H9 (cell line): ENCODE measurements at regions not wholly inside any gene's neighbourhood (a gene's known extent, or its start where the extent isn't known, plus 50 kb on each side); places are given as distances from the start of the nearest gene placed in this dataset.

Source experiments
- DNase-seq: peaks from one replicate; pipeline ENCODE4 v3.0.0-alpha.2; 2017
- H2AFZ ChIP-seq: one replicate; pipeline ENCODE4 v1.6.1; 2013; ENCODE audit warnings: mild to moderate bottlenecking, low read length, control low read depth, moderate library complexity
- H2AK5ac ChIP-seq: 2 replicates; pipeline ENCODE4 v1.6.1; 2013; ENCODE audit warnings: low read length, control low read depth, mixed read lengths; ENCODE audit not compliant: insufficient read length
- H2BK120ac ChIP-seq: one replicate; pipeline ENCODE4 v1.6.1; 2013; ENCODE audit warnings: low read depth, mild to moderate bottlenecking, low read length, control low read depth, inconsistent platforms; ENCODE audit not compliant: poor library complexity, severe bottlenecking
- H2BK12ac ChIP-seq: 2 replicates; pipeline ENCODE4 v1.6.1; 2013; ENCODE audit warnings: low read length, control low read depth, mixed read lengths, low read depth; ENCODE audit not compliant: insufficient read length
- H2BK15ac ChIP-seq: 2 replicates; pipeline ENCODE4 v1.6.1; 2013; ENCODE audit warnings: low read depth, low read length, control low read depth
- H2BK20ac ChIP-seq: one replicate; pipeline ENCODE4 v1.6.1; 2013; ENCODE audit warnings: low read depth, mild to moderate bottlenecking, low read length, control low read depth, inconsistent platforms; ENCODE audit not compliant: poor library complexity, severe bottlenecking
- H2BK5ac ChIP-seq: 2 replicates; pipeline ENCODE4 v1.6.1; 2013; ENCODE audit warnings: low read length, control low read depth, mixed read lengths; ENCODE audit not compliant: insufficient read length
- H3K14ac ChIP-seq: 2 replicates; pipeline ENCODE4 v1.6.1; 2013; ENCODE audit warnings: low read length, control low read depth; ENCODE audit not compliant: insufficient read depth
- H3K18ac ChIP-seq: 2 replicates; pipeline ENCODE4 v1.6.1; 2013; ENCODE audit warnings: low read depth, mild to moderate bottlenecking, mixed read lengths, low read length, control low read depth; ENCODE audit not compliant: insufficient read length
- H3K23ac ChIP-seq: 2 replicates; pipeline ENCODE4 v1.6.1; 2013; ENCODE audit warnings: low read length, control low read depth, mixed read lengths, low read depth; ENCODE audit not compliant: insufficient read length
- H3K23me2 ChIP-seq: 2 replicates; pipeline ENCODE4 v1.6.1; 2013; ENCODE audit warnings: low read depth, mild to moderate bottlenecking, mixed read lengths, low read length, control low read depth; ENCODE audit not compliant: insufficient read length, poor library complexity, severe bottlenecking
- H3K27ac ChIP-seq: 2 replicates; pipeline ENCODE4 v1.5.1; 2013; ENCODE audit warnings: low read length, control low read depth, mixed read lengths, low read depth; ENCODE audit not compliant: insufficient read length
- H3K27me3 ChIP-seq: 2 replicates; pipeline ENCODE4 v1.6.1; 2013; ENCODE audit warnings: low read length, control low read depth, inconsistent platforms; ENCODE audit not compliant: insufficient read depth
- H3K4ac ChIP-seq: 2 replicates; pipeline ENCODE4 v1.6.1; 2013; ENCODE audit warnings: low read depth, mild to moderate bottlenecking, control low read depth, inconsistent platforms, low read length, moderate library complexity
- H3K4me1 ChIP-seq: 2 replicates; pipeline ENCODE4 v1.6.1; 2013; ENCODE audit warnings: low read length, control low read depth, inconsistent platforms; ENCODE audit not compliant: insufficient read depth
- H3K4me2 ChIP-seq: 2 replicates; pipeline ENCODE4 v1.6.1; 2013; ENCODE audit warnings: low read length, control low read depth, mixed read lengths; ENCODE audit not compliant: insufficient read length, insufficient read depth
- H3K56ac ChIP-seq: 2 replicates; pipeline ENCODE4 v1.6.1; 2013; ENCODE audit warnings: low read depth, mild to moderate bottlenecking, mixed read lengths, low read length, control low read depth; ENCODE audit not compliant: insufficient read length
- H3K79me1 ChIP-seq: 2 replicates; pipeline ENCODE4 v1.6.1; 2013; ENCODE audit warnings: low read depth, mild to moderate bottlenecking, moderate library complexity, low read length, control low read depth, inconsistent platforms; ENCODE audit not compliant: insufficient read depth, poor library complexity, severe bottlenecking
- H3K79me2 ChIP-seq: 2 replicates; pipeline ENCODE4 v1.6.1; 2013; ENCODE audit warnings: low read length, control low read depth, inconsistent platforms; ENCODE audit not compliant: insufficient read depth
- H3K9ac ChIP-seq: 2 replicates; pipeline ENCODE4 v1.6.1; 2013; ENCODE audit warnings: low read length, control low read depth, mixed read lengths; ENCODE audit not compliant: insufficient read length; ENCODE audit errors: extremely low read depth
- H3K9me3 ChIP-seq: one replicate; pipeline ENCODE4 v1.6.1; 2013; ENCODE audit warnings: low read depth, low read length, inconsistent platforms; ENCODE audit not compliant: control insufficient read depth
- H3T11ph ChIP-seq: one replicate; pipeline ENCODE4 v1.6.1; 2013; ENCODE audit warnings: mild to moderate bottlenecking, low read length, control low read depth, inconsistent platforms
- H4K20me1 ChIP-seq: one replicate; pipeline ENCODE4 v1.6.1; 2013; ENCODE audit not compliant: control insufficient read depth, insufficient read length, insufficient read depth
- H4K5ac ChIP-seq: 2 replicates; pipeline ENCODE4 v1.6.1; 2013; ENCODE audit warnings: low read depth, mild to moderate bottlenecking, mixed read lengths, low read length, control low read depth; ENCODE audit not compliant: insufficient read length
- H4K8ac ChIP-seq: replicated peaks from 2 replicates; pipeline ENCODE4 v1.6.1; 2013; ENCODE audit warnings: low read length, control low read depth, mixed read lengths, low read depth; ENCODE audit not compliant: insufficient read length
- H4K91ac ChIP-seq: 2 replicates; pipeline ENCODE4 v1.6.1; 2013; ENCODE audit warnings: low read depth, mild to moderate bottlenecking, moderate library complexity, mixed read lengths, low read length, control low read depth; ENCODE audit not compliant: insufficient read length
- H3K27ac Mint-ChIP-seq, 3 experiments: 2 replicates in 2 of 3; 3 replicates in 1 of 3; pipeline ENCODE4 v1.8.0; 2020 to 2021; ENCODE audit warnings: mixed read lengths in 3 of 3, mild to moderate bottlenecking in 1 of 3, moderate library complexity in 1 of 3
- H3K27me3 Mint-ChIP-seq: 2 replicates; pipeline ENCODE4 v1.8.0; 2021; ENCODE audit warnings: low read depth, mild to moderate bottlenecking, moderate library complexity, mixed read lengths
- H3K36me3 Mint-ChIP-seq, 3 experiments: 2 replicates in 2 of 3; 3 replicates in 1 of 3; pipeline ENCODE4 v1.8.0; 2020 to 2021; ENCODE audit warnings: low read depth in 3 of 3, mixed read lengths in 3 of 3; ENCODE audit not compliant: insufficient read depth in 1 of 3
- H3K4me1 Mint-ChIP-seq, 2 experiments: 2 replicates each; pipeline ENCODE4 v1.8.0; 2020; ENCODE audit warnings: mixed read lengths in 2 of 2
- H3K4me3 Mint-ChIP-seq, 2 experiments: 2 replicates in 1 of 2; 3 replicates in 1 of 2; pipeline ENCODE4 v1.8.0; 2020 to 2021; ENCODE audit warnings: mild to moderate bottlenecking in 2 of 2, mixed read lengths in 2 of 2, moderate library complexity in 1 of 2
- H3K9me3 Mint-ChIP-seq, 2 experiments: 2 replicates in 1 of 2; 3 replicates in 1 of 2; pipeline ENCODE4 v1.8.0; 2020; ENCODE audit warnings: mild to moderate bottlenecking in 2 of 2, mixed read lengths in 2 of 2, moderate library complexity in 1 of 2
- WGBS: extraction: QIAGEN DNeasy Blood & Tissue Kit; methylation state at CpG from one replicate; pipeline ENCODE4 v1.1.7; 2013; ENCODE audit warnings: missing lambda C conversion rate, low lambda C conversion rate, mixed read lengths; ENCODE audit not compliant: insufficient read length; ENCODE audit errors: extremely low coverage; 5-methylcytosine and 5-hydroxymethylcytosine counted together
- TF ChIP-seq, protein P1 (sequence below): fragments of 200-600 bp; sonication (generic); conservative IDR thresholded peaks from 3 replicates; pipeline ENCODE4 v1.8.0; 2021; ENCODE audit warnings: antibody characterized with exemption, mild to moderate bottlenecking

DNA sequence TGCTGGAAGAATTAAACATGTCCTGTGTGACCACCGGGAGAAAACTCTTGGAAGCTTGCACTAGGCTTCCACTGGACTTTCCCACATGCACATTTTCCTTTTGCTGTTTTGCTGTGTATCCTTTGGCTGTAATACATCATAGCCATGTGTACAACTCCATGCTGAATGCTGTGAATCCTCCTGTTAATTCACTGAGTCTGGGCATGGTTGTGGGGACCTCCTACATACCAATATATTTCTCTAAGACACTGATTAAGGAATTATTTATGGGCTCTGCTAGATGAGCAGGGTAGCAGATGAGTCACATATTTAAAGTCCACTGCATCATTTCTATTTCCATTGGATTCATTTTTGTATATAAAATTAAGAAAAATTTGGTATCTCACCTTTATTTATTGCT lies 220.1 kb downstream of the CYLC2 start:
- Histone ChIP-seq H2BK120ac (no peak overlapping the region), H3K23ac (no peak overlapping the region), H3K14ac (no peak overlapping the region), H3K4me2 (no peak overlapping the region), H2AFZ (no peak overlapping the region), H3T11ph (no peak overlapping the region), H3K9me3 (peaks cover 5% of the 10 kb centered on the region), H2BK5ac (no peak overlapping the region), H3K4me1 (no peaks in the 10 kb centered on the region), H3K27ac (no peak overlapping the region), H3K4ac (no peak overlapping the region), H3K9ac (no peak overlapping the region), H3K27me3 (no peaks in the 10 kb centered on the region), H2BK15ac (no peak overlapping the region), H4K91ac (no peak overlapping the region), H3K79me2 (no peaks in the 10 kb centered on the region), H4K5ac (no peak overlapping the region), H3K23me2 (no peaks in the 10 kb centered on the region), H4K8ac (no peak overlapping the region), H2BK12ac (no peak overlapping the region), H4K20me1 (no peaks in the 10 kb centered on the region), H3K18ac (no peak overlapping the region), H2BK20ac (no peak overlapping the region), H3K56ac (no peak overlapping the region), H3K79me1 (no peaks in the 10 kb centered on the region), H2AK5ac (no peak overlapping the region)
- Mint-ChIP-seq H3K36me3 (peaks cover 12 to 21% (median 14%) of the 10 kb centered on the region in 3 experiments), H3K9me3 (peaks cover 17 to 23% of the 10 kb centered on the region in 2 experiments), H3K4me3 (no peak overlapping the region), H3K27ac (no peak overlapping the region), H3K4me1 (no peaks in the 10 kb centered on the region), H3K27me3 (no peaks in the 10 kb centered on the region)
- no CpG with 5 or more reads among the region's 1 CpG for WGBS
- no peak for DNase-seq
- TF ChIP-seq, protein P1, sequence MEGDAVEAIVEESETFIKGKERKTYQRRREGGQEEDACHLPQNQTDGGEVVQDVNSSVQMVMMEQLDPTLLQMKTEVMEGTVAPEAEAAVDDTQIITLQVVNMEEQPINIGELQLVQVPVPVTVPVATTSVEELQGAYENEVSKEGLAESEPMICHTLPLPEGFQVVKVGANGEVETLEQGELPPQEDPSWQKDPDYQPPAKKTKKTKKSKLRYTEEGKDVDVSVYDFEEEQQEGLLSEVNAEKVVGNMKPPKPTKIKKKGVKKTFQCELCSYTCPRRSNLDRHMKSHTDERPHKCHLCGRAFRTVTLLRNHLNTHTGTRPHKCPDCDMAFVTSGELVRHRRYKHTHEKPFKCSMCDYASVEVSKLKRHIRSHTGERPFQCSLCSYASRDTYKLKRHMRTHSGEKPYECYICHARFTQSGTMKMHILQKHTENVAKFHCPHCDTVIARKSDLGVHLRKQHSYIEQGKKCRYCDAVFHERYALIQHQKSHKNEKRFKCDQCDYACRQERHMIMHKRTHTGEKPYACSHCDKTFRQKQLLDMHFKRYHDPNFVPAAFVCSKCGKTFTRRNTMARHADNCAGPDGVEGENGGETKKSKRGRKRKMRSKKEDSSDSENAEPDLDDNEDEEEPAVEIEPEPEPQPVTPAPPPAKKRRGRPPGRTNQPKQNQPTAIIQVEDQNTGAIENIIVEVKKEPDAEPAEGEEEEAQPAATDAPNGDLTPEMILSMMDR = no peak
